Thyroid gland (tissue), 4 donors: ENCODE measurements at regions not wholly inside any gene's neighbourhood (a gene's known extent, or its start where the extent isn't known, plus 50 kb on each side); places are given as distances from the start of the nearest gene placed in this dataset.

Experiments
- DNase-seq, 2 donors: peaks; one replicate each; pipeline ENCODE4 v3.0.0-alpha.2; 2019
- H3K27ac ChIP-seq, 3 donors: fragments of 200-600 bp; sonication (generic); 1 replicate in 2 of 3; 2 replicates in 1 of 3; pipeline ENCODE4 v1.5.1; 2016 to 2019; ENCODE audit warnings: mild to moderate bottlenecking in 1 of 3, moderate library complexity in 1 of 3
- H3K27me3 ChIP-seq: fragments of 200-600 bp; sonication (generic); one replicate; pipeline ENCODE4 v1.5.1; 2019
- H3K36me3 ChIP-seq, 2 donors: fragments of 200-600 bp; sonication (generic); one replicate each; pipeline ENCODE4 v1.5.1; 2016 to 2019
- H3K4me1 ChIP-seq, 2 donors: fragments of 200-600 bp; sonication (generic); one replicate each; pipeline ENCODE4 v1.5.1; 2017 to 2019
- H3K4me3 ChIP-seq, 3 donors: fragments of 200-600 bp; sonication (generic); replicated peaks in 1 of 3; 1 replicate in 2 of 3; 2 replicates in 1 of 3; pipeline ENCODE4 v1.5.1; 2016; ENCODE audit warnings: mild to moderate bottlenecking in 1 of 3
- H3K9me3 ChIP-seq: fragments of 200-600 bp; sonication (generic); one replicate; pipeline ENCODE4 v1.5.1; 2017
- CTCF ChIP-seq, 6 experiments: fragments of 200-600 bp in 3 of 6; fragments of 450-650 bp in 3 of 6; sonication (generic) in 3 of 6; IDR thresholded peaks; one replicate each; pipeline ENCODE4 v1.5.1; 2016 to 2019; ENCODE audit warnings: antibody characterized with exemption in 6 of 6, mild to moderate bottlenecking in 2 of 6, inconsistent platforms in 1 of 6, moderate library complexity in 1 of 6
- POLR2A ChIP-seq, 2 donors: fragments of 450-650 bp; IDR thresholded peaks; one replicate each; pipeline ENCODE4 v1.6.1; 2017; ENCODE audit warnings: antibody characterized with exemption in 2 of 2, mild to moderate bottlenecking in 2 of 2, moderate library complexity in 1 of 2
- WGBS, 2 donors: methylation state at CpG; one replicate each; pipeline ENCODE4 v1.1.5; 2017; 5-methylcytosine and 5-hydroxymethylcytosine counted together
- intact Hi-C: fragments of 100-400 bp; cut with DNase I; formaldehyde crosslinking; loops from one replicate; pipeline ENCODE4 v1.15.1; 2023

- H3K4me3 ChIP-seq = no peak overlapping the region
- no peaks in the 10 kb centered on the region for H3K4me1 ChIP-seq
- WGBS, 2 donors = 77 to 79% methylated on average over 12 of the region's 12 CpGs
- DNase-seq = no peak
- H3K27ac ChIP-seq = no peak overlapping the region
- H3K9me3 ChIP-seq = no peaks in the 10 kb centered on the region
- no peaks in the 10 kb centered on the region for H3K27me3 ChIP-seq
- TF ChIP-seq POLR2A (IDR thresholded peaks at IDR 0.05) (no peak), CTCF (IDR thresholded peaks at IDR 0.05) (no peak)
- H3K36me3 ChIP-seq = no peaks in the 10 kb centered on the region
- intact Hi-C loops = no loop called here
Measured at GRCh38 chr16:54455030-54455725, 168.6 kb upstream of the IRX3 start.

- Histone ChIP-seq H3K27ac (no peak overlapping the region), H3K4me3 (no peak overlapping the region), H3K36me3 (no peaks in the 10 kb centered on the region), H3K27me3 (no peaks in the 10 kb centered on the region), H3K9me3 (no peaks in the 10 kb centered on the region), H3K4me1 (no peaks in the 10 kb centered on the region)
- no peak for DNase-seq
- WGBS, 2 donors = 87 to 90% methylated on average over 8 of the region's 8 CpGs
- intact Hi-C loops = no loop called here
- TF ChIP-seq CTCF (IDR thresholded peaks at IDR 0.05) (no peak), POLR2A (IDR thresholded peaks at IDR 0.05) (no peak)
Measured at GRCh38 chr16:54454616-54455015, 168.0 kb upstream of the IRX3 start.

DNA sequence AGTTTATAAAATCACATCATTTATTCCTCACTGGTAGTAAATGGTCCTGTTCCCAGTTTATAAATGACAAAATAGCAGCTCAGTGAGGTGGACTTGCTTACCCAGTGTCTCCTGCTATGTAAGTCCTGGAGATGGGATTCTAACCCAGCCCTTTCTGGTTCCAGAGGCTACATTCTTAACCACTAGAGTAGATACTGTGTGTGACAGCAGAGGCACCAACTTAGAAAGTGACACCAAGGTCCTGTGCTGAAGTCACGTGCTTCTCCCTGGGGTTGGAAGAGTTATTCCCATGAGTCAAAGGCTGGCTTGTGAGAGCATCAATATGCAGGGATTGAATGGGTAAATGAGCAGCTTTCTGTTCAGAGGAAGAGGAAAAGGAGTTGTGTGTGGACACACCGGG lies 167.3 kb upstream of the IRX3 start:
- Histone ChIP-seq H3K4me1 (no peaks in the 10 kb centered on the region), H3K27me3 (no peaks in the 10 kb centered on the region), H3K27ac (no peak overlapping the region), H3K9me3 (no peaks in the 10 kb centered on the region), H3K4me3 (no peak overlapping the region), H3K36me3 (no peaks in the 10 kb centered on the region)
- intact Hi-C loops = no loop called here
- TF ChIP-seq POLR2A (IDR thresholded peaks at IDR 0.05) = no peak
- no peak for TF ChIP-seq CTCF (IDR thresholded peaks at IDR 0.05)
- 70 to 94% methylated on average over 2 of the region's 2 CpGs for WGBS, 2 donors
- DNase-seq = no peak

GRCh38 chr16:54447576-54448440 lies 161.2 kb upstream of the IRX3 start:
- Histone ChIP-seq H3K36me3 (no peaks in the 10 kb centered on the region), H3K9me3 (no peaks in the 10 kb centered on the region), H3K27ac (no peak overlapping the region), H3K27me3 (no peaks in the 10 kb centered on the region), H3K4me1 (peaks cover 0 to 8% of the 10 kb centered on the region in 2 donors), H3K4me3 (no peak overlapping the region)
- intact Hi-C loops = no loop called here
- 79 to 88% methylated on average over 20 of the region's 20 CpGs for WGBS, 2 donors
- no peak for DNase-seq
- TF ChIP-seq POLR2A (IDR thresholded peaks at IDR 0.05) = no peak
- TF ChIP-seq CTCF (IDR thresholded peaks at IDR 0.05) = no peak

DNA sequence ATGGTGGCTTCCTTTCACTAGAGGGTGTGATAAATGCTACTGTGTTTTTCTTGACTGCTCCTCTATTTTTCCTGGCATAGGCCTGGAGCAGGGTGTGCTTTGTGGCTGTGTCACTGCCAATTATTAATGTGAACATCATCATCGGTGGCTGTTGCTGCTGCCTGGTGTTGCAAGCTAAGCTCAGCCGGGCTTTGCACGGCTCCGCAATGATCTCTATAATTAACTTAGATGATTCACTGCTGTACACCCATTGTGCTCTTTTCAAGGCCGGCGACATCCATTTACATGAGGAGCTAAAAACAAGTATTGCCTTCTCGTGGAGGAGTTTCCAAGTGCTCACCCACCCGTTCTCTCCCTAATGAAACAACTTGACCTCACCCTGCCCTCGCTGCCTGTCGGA lies 160.1 kb upstream of the IRX3 start:
- Histone ChIP-seq H3K27me3 (no peaks in the 10 kb centered on the region), H3K4me1 (peaks cover 0 to 8% of the 10 kb centered on the region in 2 donors), H3K27ac (no peak overlapping the region), H3K36me3 (no peaks in the 10 kb centered on the region), H3K9me3 (no peaks in the 10 kb centered on the region), H3K4me3 (no peak overlapping the region)
- intact Hi-C loops = no loop called here
- WGBS, 2 donors = 46 to 52% methylated on average over 9 to 10 of the region's 10 CpGs
- TF ChIP-seq CTCF (IDR thresholded peaks at IDR 0.05) = no peak
- peak in 1 of 2 donors; percentile 14 for DNase-seq
